Neuron (in vitro differentiated cells): ENCODE measurements at regions not wholly inside any gene's neighbourhood (a gene's known extent, or its start where the extent isn't known, plus 50 kb on each side); places are given as distances from the start of the nearest gene placed in this dataset.

Source experiments
- H2AFZ ChIP-seq: one replicate; pipeline ENCODE4 v1.6.1; 2013; ENCODE audit warnings: low read depth, mild to moderate bottlenecking, inconsistent platforms, low read length, moderate library complexity
- H3K27me3 ChIP-seq: one replicate; pipeline ENCODE4 v1.6.1; 2013; ENCODE audit warnings: low read length; ENCODE audit not compliant: insufficient read depth
- H3K36me3 ChIP-seq: one replicate; pipeline ENCODE4 v1.6.1; 2013; ENCODE audit warnings: low read length; ENCODE audit not compliant: insufficient read depth
- H3K4me1 ChIP-seq: one replicate; pipeline ENCODE4 v1.6.1; 2013; ENCODE audit warnings: low read length; ENCODE audit not compliant: insufficient read depth
- H3K4me3 ChIP-seq: 2 replicates; pipeline ENCODE4 v1.5.1; 2013; ENCODE audit warnings: mild to moderate bottlenecking, low read length, moderate library complexity
- H3K9me3 ChIP-seq: one replicate; pipeline ENCODE4 v1.6.1; 2013; ENCODE audit warnings: low read length

GRCh38 chr1:172820475-172821158 lies 161.7 kb downstream of the FASLG start:
- H3K4me1 ChIP-seq: no peaks in the 10 kb centered on the region
- H3K27me3 ChIP-seq: no peaks in the 10 kb centered on the region
- H3K36me3 ChIP-seq: no peaks in the 10 kb centered on the region
- no peak overlapping the region for H2AFZ ChIP-seq
- H3K4me3 ChIP-seq: no peak overlapping the region
- no peaks in the 10 kb centered on the region for H3K9me3 ChIP-seq

DNA sequence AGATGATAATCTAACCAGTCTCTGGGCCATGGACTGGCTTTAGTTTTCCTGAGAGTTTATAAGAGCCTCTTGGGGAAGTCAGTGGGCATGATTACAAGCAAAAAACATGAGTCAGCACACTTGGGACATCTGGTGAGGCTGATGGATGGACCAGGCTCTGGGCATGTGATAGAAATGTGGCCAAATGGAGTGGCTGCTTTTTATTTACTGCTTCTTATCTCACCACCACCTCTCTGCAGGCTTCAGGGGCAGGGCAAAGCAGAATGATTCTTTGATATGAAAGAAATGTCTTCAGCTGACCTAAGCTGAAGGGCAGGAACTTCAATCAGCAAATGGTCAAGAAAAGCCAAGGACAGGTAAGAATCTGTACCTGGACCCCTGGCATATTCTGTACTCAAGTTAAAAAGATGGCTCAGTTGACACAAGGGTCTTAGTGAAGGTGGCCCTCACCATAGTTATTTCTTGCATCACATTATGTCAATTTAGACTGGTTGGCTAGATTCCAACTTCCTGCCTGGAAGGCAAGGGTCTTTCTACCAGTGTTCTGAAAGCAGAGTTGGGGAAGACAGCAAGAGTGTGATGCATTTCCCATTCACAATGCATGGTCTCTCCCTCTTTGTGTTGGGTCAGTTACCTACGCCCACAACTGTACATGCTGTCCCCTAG lies 162.8 kb downstream of the FASLG start:
- no peak overlapping the region for H3K4me3 ChIP-seq
- H3K4me1 ChIP-seq: no peaks in the 10 kb centered on the region
- H3K27me3 ChIP-seq: no peaks in the 10 kb centered on the region

GRCh38 chr1:172822886-172823285 lies 164.0 kb downstream of the FASLG start:
- Histone ChIP-seq H3K36me3 (no peaks in the 10 kb centered on the region), H3K4me3 (no peak overlapping the region), H3K4me1 (no peaks in the 10 kb centered on the region), H3K27me3 (no peaks in the 10 kb centered on the region), H2AFZ (no peak overlapping the region), H3K9me3 (no peaks in the 10 kb centered on the region)

More for the DNA sequence above, 162.8 kb downstream of the FASLG start:
- no peak overlapping the region for H2AFZ ChIP-seq
- no peaks in the 10 kb centered on the region for H3K36me3 ChIP-seq
- H3K9me3 ChIP-seq: no peaks in the 10 kb centered on the region

DNA sequence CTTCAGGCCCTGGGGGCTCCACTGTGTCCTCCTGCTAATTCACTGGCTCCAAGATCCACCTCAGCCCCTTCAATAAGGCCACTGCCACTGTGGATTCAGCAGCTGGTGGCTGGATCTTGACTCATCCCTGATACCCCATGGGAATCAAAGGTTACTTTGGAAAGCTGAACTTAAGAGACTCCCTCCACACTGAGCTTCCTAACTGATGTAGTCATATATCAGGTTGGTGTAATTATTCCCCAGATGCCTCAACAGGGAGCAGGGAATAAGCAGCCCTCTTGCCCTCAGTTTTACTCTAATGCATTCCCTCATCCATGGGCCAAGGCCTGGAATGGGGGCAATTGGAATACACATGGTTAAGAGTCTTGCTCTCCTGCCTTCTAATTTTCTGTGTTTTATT lies 164.6 kb downstream of the FASLG start:
- H3K4me3 ChIP-seq: no peak overlapping the region
- no peaks in the 10 kb centered on the region for H3K4me1 ChIP-seq
- no peak overlapping the region for H2AFZ ChIP-seq
- H3K36me3 ChIP-seq: no peaks in the 10 kb centered on the region
- no peaks in the 10 kb centered on the region for H3K27me3 ChIP-seq
- H3K9me3 ChIP-seq: no peaks in the 10 kb centered on the region

DNA sequence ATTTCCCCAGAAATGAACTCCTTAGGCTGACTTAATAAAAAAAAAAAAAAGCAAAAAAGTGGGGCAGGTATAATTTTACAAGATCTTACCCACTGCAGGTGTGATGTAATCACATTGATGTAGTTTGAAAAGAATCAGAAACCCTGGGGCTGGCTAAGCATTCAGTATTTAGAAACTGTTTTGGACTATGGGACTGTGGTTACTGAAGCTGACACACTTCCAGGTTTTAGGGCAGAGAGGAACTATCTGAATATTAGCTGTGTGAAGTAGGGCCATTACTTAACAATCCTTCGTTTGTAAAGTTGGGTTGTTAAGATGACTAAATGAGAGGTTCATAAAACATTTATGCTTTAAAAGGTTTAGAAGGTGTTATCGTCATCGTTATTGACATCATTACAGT lies 165.3 kb downstream of the FASLG start:
- no peaks in the 10 kb centered on the region for H3K36me3 ChIP-seq
- no peaks in the 10 kb centered on the region for H3K27me3 ChIP-seq
- no peak overlapping the region for H2AFZ ChIP-seq
- no peaks in the 10 kb centered on the region for H3K4me1 ChIP-seq
- H3K9me3 ChIP-seq: no peaks in the 10 kb centered on the region
- H3K4me3 ChIP-seq: no peak overlapping the region

DNA sequence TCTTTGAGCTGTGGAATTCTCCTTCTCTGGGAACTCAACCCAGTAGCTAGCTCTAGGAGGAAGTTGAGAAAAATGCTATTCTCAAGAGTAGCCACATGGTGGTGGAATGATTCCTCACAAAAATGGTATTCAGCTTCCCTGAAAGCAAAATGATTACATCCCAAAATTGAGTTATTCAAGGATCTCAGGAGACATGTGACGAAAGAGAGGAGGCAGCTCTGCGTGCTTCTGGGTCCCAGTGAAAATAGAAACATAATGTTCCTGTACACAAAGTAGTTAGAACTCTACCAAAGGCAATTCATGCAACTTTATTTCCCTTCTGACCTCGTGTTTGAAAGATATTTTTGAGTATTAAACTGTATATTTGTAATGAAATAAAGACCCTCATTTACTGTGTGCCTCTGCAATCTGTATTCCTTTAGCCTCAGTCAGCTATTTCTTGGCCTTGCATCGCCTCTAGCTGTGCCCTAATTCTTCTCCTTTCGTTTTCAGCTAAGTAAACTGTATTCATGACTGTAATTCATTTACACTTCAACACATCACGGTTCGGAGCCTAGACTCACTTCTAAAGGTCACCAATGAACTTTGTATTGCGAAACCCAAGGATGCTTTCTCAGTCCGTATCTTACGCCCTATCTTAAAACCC lies 167.3 kb downstream of the FASLG start:
- Histone ChIP-seq H3K4me3 (no peak overlapping the region), H3K36me3 (no peaks in the 10 kb centered on the region), H3K27me3 (no peaks in the 10 kb centered on the region), H3K4me1 (no peaks in the 10 kb centered on the region), H2AFZ (no peak overlapping the region), H3K9me3 (no peaks in the 10 kb centered on the region)

DNA sequence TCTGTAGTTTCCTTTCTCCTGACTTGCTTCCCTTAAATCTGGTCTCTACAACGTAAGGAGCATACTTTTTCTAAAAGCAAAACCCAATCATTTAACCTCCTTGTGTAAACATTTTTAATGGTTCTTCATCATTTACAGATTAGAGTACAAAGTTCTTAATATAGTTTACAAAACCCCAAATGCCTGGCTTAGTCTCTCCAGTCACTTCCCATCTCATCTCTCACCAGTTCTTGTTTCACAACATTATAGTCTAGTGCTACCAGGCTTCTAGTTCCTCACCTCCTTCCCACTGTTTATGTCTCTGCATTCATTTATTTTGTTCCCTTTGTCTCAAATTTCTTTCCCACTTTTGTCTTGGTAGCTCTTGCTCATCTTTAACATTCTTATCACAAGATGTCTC lies 168.4 kb downstream of the FASLG start:
- Histone ChIP-seq H3K36me3 (no peaks in the 10 kb centered on the region), H2AFZ (no peak overlapping the region), H3K27me3 (no peaks in the 10 kb centered on the region), H3K4me1 (no peaks in the 10 kb centered on the region), H3K4me3 (no peak overlapping the region), H3K9me3 (no peaks in the 10 kb centered on the region)

GRCh38 chr1:172827841-172828240 lies 168.9 kb downstream of the FASLG start:
- Histone ChIP-seq H3K27me3 (no peaks in the 10 kb centered on the region), H3K4me3 (no peak overlapping the region), H3K36me3 (no peaks in the 10 kb centered on the region), H3K4me1 (no peaks in the 10 kb centered on the region), H3K9me3 (no peaks in the 10 kb centered on the region), H2AFZ (no peak overlapping the region)

GRCh38 chr1:172832006-172832725 lies 173.3 kb downstream of the FASLG start:
- Histone ChIP-seq H2AFZ (no peak overlapping the region), H3K36me3 (no peaks in the 10 kb centered on the region), H3K9me3 (no peaks in the 10 kb centered on the region), H3K4me1 (no peaks in the 10 kb centered on the region), H3K27me3 (no peaks in the 10 kb centered on the region), H3K4me3 (no peak overlapping the region)

GRCh38 chr1:172833954-172834353 lies 175.1 kb downstream of the FASLG start:
- no peaks in the 10 kb centered on the region for H3K36me3 ChIP-seq
- no peaks in the 10 kb centered on the region for H3K27me3 ChIP-seq
- no peaks in the 10 kb centered on the region for H3K4me1 ChIP-seq
- no peak overlapping the region for H2AFZ ChIP-seq
- no peak overlapping the region for H3K4me3 ChIP-seq
- H3K9me3 ChIP-seq: no peaks in the 10 kb centered on the region

- H3K27me3 ChIP-seq: no peaks in the 10 kb centered on the region
- no peaks in the 10 kb centered on the region for H3K9me3 ChIP-seq
- H3K4me3 ChIP-seq: no peak overlapping the region
- no peaks in the 10 kb centered on the region for H3K36me3 ChIP-seq
- H2AFZ ChIP-seq: no peak overlapping the region
- H3K4me1 ChIP-seq: no peaks in the 10 kb centered on the region
Observed at GRCh38 chr1:172834609-172835008, 175.7 kb downstream of the FASLG start.

DNA sequence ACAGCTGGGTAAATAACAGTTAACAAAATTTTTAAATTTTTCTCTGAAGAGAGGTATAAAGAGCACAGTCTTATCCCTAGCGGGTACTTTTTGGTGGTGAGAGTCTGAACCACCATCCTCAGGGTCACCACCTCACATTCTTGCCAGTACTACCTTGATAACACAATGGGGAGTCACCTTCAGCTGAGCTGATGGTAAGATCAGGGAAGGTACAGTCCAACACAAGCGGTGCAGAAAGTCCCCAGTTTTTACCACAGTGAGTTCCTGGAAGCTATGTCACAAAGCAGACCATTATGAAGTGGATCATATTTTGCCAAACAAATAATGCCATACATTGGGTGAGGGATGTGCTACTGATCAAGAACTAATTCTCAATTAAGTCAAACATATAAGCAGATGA lies 176.9 kb downstream of the FASLG start:
- Histone ChIP-seq H2AFZ (no peak overlapping the region), H3K4me3 (no peak overlapping the region), H3K27me3 (no peaks in the 10 kb centered on the region), H3K36me3 (no peaks in the 10 kb centered on the region), H3K4me1 (no peaks in the 10 kb centered on the region), H3K9me3 (no peaks in the 10 kb centered on the region)
